ENCODE measurements at regions not wholly inside any gene's neighbourhood (a gene's known extent, or its start where the extent isn't known, plus 50 kb on each side); places are given as distances from the start of the nearest gene placed in this dataset.
"Not testable (repeated sequence)": the region's sequence is repeated elsewhere in the genome, so short reads cannot be mapped to it uniquely, and the experiment has no call there.

DNA sequence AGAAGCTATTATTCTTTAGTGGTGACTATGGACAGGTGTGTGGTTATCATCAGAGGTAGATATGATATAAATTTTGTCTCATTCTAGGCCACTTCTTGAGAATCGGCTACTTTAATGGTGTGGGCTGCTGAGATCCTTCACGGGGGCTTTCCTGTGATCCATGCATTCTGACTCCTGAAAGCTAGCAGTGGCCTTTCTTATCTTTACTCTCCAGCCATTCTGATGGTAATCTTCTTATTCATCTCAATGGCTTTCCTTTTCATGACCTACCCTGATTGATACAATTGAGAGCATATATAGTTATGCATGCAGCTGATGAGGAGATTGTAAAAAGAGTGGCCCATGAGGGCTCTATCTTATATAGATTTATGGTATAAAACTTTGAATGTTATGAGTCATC is 78.3 kb upstream of the ZPLD1 start:
- Histone ChIP-seq H3K36me3 (ENCODE audit: control insufficient read depth in 1 of 2, insufficient read depth in 2 of 2, low read depth in 1 of 2, low read length in 2 of 2) (no peaks in the 10 kb centered on the region), H3K4ac (ENCODE audit: low read depth in 1 of 2, low read length in 2 of 2) (no peak overlapping the region), H2BK120ac (ENCODE audit: low read depth, low read length) (no peak overlapping the region), H2BK12ac (ENCODE audit: low read length in 2 of 2) (no peak overlapping the region), H2AFZ (ENCODE audit: low read depth, low read length) (no peak overlapping the region), H3K4me2 (ENCODE audit: low read length, poor library complexity, severe bottlenecking) (no peak overlapping the region), H3K23ac (ENCODE audit: low read length in 2 of 2) (no peak overlapping the region), H3K79me1 (replicated peaks; ENCODE audit: low read length, poor library complexity, severe bottlenecking) (no peaks in the 10 kb centered on the region), H3K18ac (ENCODE audit: low read depth in 1 of 2, low read length in 2 of 2) (no peak overlapping the region), H4K8ac (ENCODE audit: low read length) (no peak overlapping the region), H3K9me3 (ENCODE audit: control insufficient read depth, low read length) (no peaks in the 10 kb centered on the region), H3K27ac (ENCODE audit: low read length, poor library complexity, severe bottlenecking) (no peak overlapping the region), H2BK15ac (ENCODE audit: low read depth, poor library complexity, severe bottlenecking) (no peak overlapping the region), H2AK5ac (ENCODE audit: low read length, severe bottlenecking) (no peak overlapping the region), H2BK5ac (ENCODE audit: low read depth, low read length, poor library complexity, severe bottlenecking) (no peak overlapping the region), H3K27me3 (ENCODE audit: control insufficient read depth in 1 of 2, insufficient read depth in 1 of 2, low read length in 2 of 2) (no peaks in the 10 kb centered on the region), H3K9ac (ENCODE audit: low read length) (no peak overlapping the region), H4K91ac (ENCODE audit: low read length) (no peak overlapping the region), H3K4me3 (ENCODE audit: insufficient read depth in 1 of 2, low read depth in 1 of 2, low read length in 2 of 2) (no peak overlapping the region), H3K14ac (ENCODE audit: low read length in 2 of 2) (no peak overlapping the region), H3K4me1 (ENCODE audit: control insufficient read depth, insufficient read depth, low read depth, low read length) (no peaks in the 10 kb centered on the region)
- DNase-seq = no peak
- 80% methylated on average over 2 of the region's 2 CpGs for WGBS

DNA sequence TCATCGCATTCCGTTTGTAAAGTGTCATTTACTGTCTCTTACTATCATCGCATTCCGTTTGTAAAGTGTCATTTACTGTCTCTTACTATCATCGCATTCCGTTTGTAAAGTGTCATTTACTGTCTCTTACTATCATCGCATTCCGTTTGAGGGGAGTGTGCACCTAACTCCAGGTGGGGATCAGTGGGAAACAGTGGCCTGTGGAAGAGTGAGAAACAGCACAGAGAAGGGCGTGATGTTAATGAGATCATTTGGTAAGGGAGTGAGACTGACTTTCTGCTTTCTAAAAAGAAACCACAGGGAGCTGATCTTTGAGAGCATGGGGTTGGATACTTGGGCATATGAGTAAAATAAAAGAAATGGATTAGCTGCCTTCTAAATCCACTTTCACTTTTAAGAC is 77.5 kb upstream of the ZPLD1 start:
- not testable (repeated sequence) for H3K27me3 ChIP-seq (ENCODE audit: control insufficient read depth in 1 of 2, insufficient read depth in 1 of 2, low read length in 2 of 2); DNase-seq; H3K9ac ChIP-seq (ENCODE audit: low read length); H2BK15ac ChIP-seq (ENCODE audit: low read depth, poor library complexity, severe bottlenecking); H3K4me3 ChIP-seq (ENCODE audit: insufficient read depth in 1 of 2, low read depth in 1 of 2, low read length in 2 of 2); H4K8ac ChIP-seq (ENCODE audit: low read length); H2AFZ ChIP-seq (ENCODE audit: low read depth, low read length); H3K18ac ChIP-seq (ENCODE audit: low read depth in 1 of 2, low read length in 2 of 2); H3K79me1 ChIP-seq (replicated peaks; ENCODE audit: low read length, poor library complexity, severe bottlenecking); H3K14ac ChIP-seq (ENCODE audit: low read length in 2 of 2); H3K27ac ChIP-seq (ENCODE audit: low read length, poor library complexity, severe bottlenecking); H3K36me3 ChIP-seq (ENCODE audit: control insufficient read depth in 1 of 2, insufficient read depth in 2 of 2, low read depth in 1 of 2, low read length in 2 of 2); H2BK5ac ChIP-seq (ENCODE audit: low read depth, low read length, poor library complexity, severe bottlenecking); H3K4me2 ChIP-seq (ENCODE audit: low read length, poor library complexity, severe bottlenecking); H2BK120ac ChIP-seq (ENCODE audit: low read depth, low read length); H3K23ac ChIP-seq (ENCODE audit: low read length in 2 of 2); H2AK5ac ChIP-seq (ENCODE audit: low read length, severe bottlenecking); H3K4ac ChIP-seq (ENCODE audit: low read depth in 1 of 2, low read length in 2 of 2); H4K91ac ChIP-seq (ENCODE audit: low read length); H2BK12ac ChIP-seq (ENCODE audit: low read length in 2 of 2); H3K9me3 ChIP-seq (ENCODE audit: control insufficient read depth, low read length); H3K4me1 ChIP-seq (ENCODE audit: control insufficient read depth, insufficient read depth, low read depth, low read length)
- 93% methylated on average over 7 of the region's 9 CpGs for WGBS

GRCh38 chr3:102360183-102360860 is 74.5 kb upstream of the ZPLD1 start:
- no peak overlapping the region for H2BK120ac ChIP-seq (ENCODE audit: low read depth, low read length)
- no CpG with 5 or more reads among the region's 1 CpG for WGBS

GRCh38 chr3:102361101-102361500 is 73.7 kb upstream of the ZPLD1 start:
- no peak overlapping the region for H3K4ac ChIP-seq (ENCODE audit: low read depth in 1 of 2, low read length in 2 of 2)
- no peak overlapping the region for H2AFZ ChIP-seq (ENCODE audit: low read depth, low read length)
- no peak overlapping the region for H4K8ac ChIP-seq (ENCODE audit: low read length)
- no peaks in the 10 kb centered on the region for H3K36me3 ChIP-seq (ENCODE audit: control insufficient read depth in 1 of 2, insufficient read depth in 2 of 2, low read depth in 1 of 2, low read length in 2 of 2)
- H3K4me1 ChIP-seq (ENCODE audit: control insufficient read depth, insufficient read depth, low read depth, low read length) = no peaks in the 10 kb centered on the region
- no peak overlapping the region for H3K9ac ChIP-seq (ENCODE audit: low read length)
- H3K4me2 ChIP-seq (ENCODE audit: low read length, poor library complexity, severe bottlenecking) = no peak overlapping the region
- no peak overlapping the region for H3K18ac ChIP-seq (ENCODE audit: low read depth in 1 of 2, low read length in 2 of 2)
- no peak overlapping the region for H3K27ac ChIP-seq (ENCODE audit: low read length, poor library complexity, severe bottlenecking)
- no peak overlapping the region for H2BK15ac ChIP-seq (ENCODE audit: low read depth, poor library complexity, severe bottlenecking)
- no peak overlapping the region for H2BK120ac ChIP-seq (ENCODE audit: low read depth, low read length)
- H2AK5ac ChIP-seq (ENCODE audit: low read length, severe bottlenecking) = no peak overlapping the region
- no peak overlapping the region for H3K4me3 ChIP-seq (ENCODE audit: insufficient read depth in 1 of 2, low read depth in 1 of 2, low read length in 2 of 2)
- no peak overlapping the region for H2BK5ac ChIP-seq (ENCODE audit: low read depth, low read length, poor library complexity, severe bottlenecking)
- WGBS = 37% methylated on average over 2 of the region's 3 CpGs
- H3K14ac ChIP-seq (ENCODE audit: low read length in 2 of 2) = no peak overlapping the region
- H3K9me3 ChIP-seq (ENCODE audit: control insufficient read depth, low read length) = peaks cover 9% of the 10 kb centered on the region
- no peak overlapping the region for H3K23ac ChIP-seq (ENCODE audit: low read length in 2 of 2)
- H3K27me3 ChIP-seq (ENCODE audit: control insufficient read depth in 1 of 2, insufficient read depth in 1 of 2, low read length in 2 of 2) = no peaks in the 10 kb centered on the region
- no peaks in the 10 kb centered on the region for H3K79me1 ChIP-seq (replicated peaks; ENCODE audit: low read length, poor library complexity, severe bottlenecking)
- no peak overlapping the region for H2BK12ac ChIP-seq (ENCODE audit: low read length in 2 of 2)
- H4K91ac ChIP-seq (ENCODE audit: low read length) = no peak overlapping the region
- no peak for DNase-seq

More at GRCh38 chr3:102360183-102360860, 74.5 kb upstream of the ZPLD1 start:
- Histone ChIP-seq H3K9ac (ENCODE audit: low read length) (no peak overlapping the region), H3K4me2 (ENCODE audit: low read length, poor library complexity, severe bottlenecking) (no peak overlapping the region), H2BK12ac (ENCODE audit: low read length in 2 of 2) (no peak overlapping the region), H3K14ac (ENCODE audit: low read length in 2 of 2) (no peak overlapping the region), H4K91ac (ENCODE audit: low read length) (no peak overlapping the region), H2BK5ac (ENCODE audit: low read depth, low read length, poor library complexity, severe bottlenecking) (no peak overlapping the region), H3K27me3 (ENCODE audit: control insufficient read depth in 1 of 2, insufficient read depth in 1 of 2, low read length in 2 of 2) (no peaks in the 10 kb centered on the region), H3K79me1 (replicated peaks; ENCODE audit: low read length, poor library complexity, severe bottlenecking) (no peaks in the 10 kb centered on the region), H3K9me3 (ENCODE audit: control insufficient read depth, low read length) (peaks cover 9% of the 10 kb centered on the region), H3K4ac (ENCODE audit: low read depth in 1 of 2, low read length in 2 of 2) (no peak overlapping the region), H2AFZ (ENCODE audit: low read depth, low read length) (no peak overlapping the region), H2BK15ac (ENCODE audit: low read depth, poor library complexity, severe bottlenecking) (no peak overlapping the region), H4K8ac (ENCODE audit: low read length) (no peak overlapping the region), H3K18ac (ENCODE audit: low read depth in 1 of 2, low read length in 2 of 2) (no peak overlapping the region), H3K36me3 (ENCODE audit: control insufficient read depth in 1 of 2, insufficient read depth in 2 of 2, low read depth in 1 of 2, low read length in 2 of 2) (no peaks in the 10 kb centered on the region), H3K27ac (ENCODE audit: low read length, poor library complexity, severe bottlenecking) (no peak overlapping the region), H3K4me1 (ENCODE audit: control insufficient read depth, insufficient read depth, low read depth, low read length) (no peaks in the 10 kb centered on the region), H3K4me3 (ENCODE audit: insufficient read depth in 1 of 2, low read depth in 1 of 2, low read length in 2 of 2) (no peak overlapping the region), H3K23ac (ENCODE audit: low read length in 2 of 2) (no peak overlapping the region), H2AK5ac (ENCODE audit: low read length, severe bottlenecking) (no peak overlapping the region)
- DNase-seq = no peak

All from mesenchymal stem cell (in vitro differentiated cells and primary cell).